Thyroid gland (tissue), 4 donors: ENCODE measurements at regions not wholly inside any gene's neighbourhood (a gene's known extent, or its start where the extent isn't known, plus 50 kb on each side); places are given as distances from the start of the nearest gene placed in this dataset.

Experiments used
- DNase-seq, 2 donors: peaks; one replicate each; pipeline ENCODE4 v3.0.0-alpha.2; 2019
- H3K27ac ChIP-seq, 3 donors: fragments of 200-600 bp; sonication (generic); 1 replicate in 2 of 3; 2 replicates in 1 of 3; pipeline ENCODE4 v1.5.1; 2016 to 2019; ENCODE audit warnings: mild to moderate bottlenecking in 1 of 3, moderate library complexity in 1 of 3
- H3K27me3 ChIP-seq: fragments of 200-600 bp; sonication (generic); one replicate; pipeline ENCODE4 v1.5.1; 2019
- H3K36me3 ChIP-seq, 2 donors: fragments of 200-600 bp; sonication (generic); one replicate each; pipeline ENCODE4 v1.5.1; 2016 to 2019
- H3K4me1 ChIP-seq, 2 donors: fragments of 200-600 bp; sonication (generic); one replicate each; pipeline ENCODE4 v1.5.1; 2017 to 2019
- H3K4me3 ChIP-seq, 3 donors: fragments of 200-600 bp; sonication (generic); replicated peaks in 1 of 3; 1 replicate in 2 of 3; 2 replicates in 1 of 3; pipeline ENCODE4 v1.5.1; 2016; ENCODE audit warnings: mild to moderate bottlenecking in 1 of 3
- H3K9me3 ChIP-seq: fragments of 200-600 bp; sonication (generic); one replicate; pipeline ENCODE4 v1.5.1; 2017
- POLR2A ChIP-seq, 2 donors: fragments of 450-650 bp; IDR thresholded peaks; one replicate each; pipeline ENCODE4 v1.6.1; 2017; ENCODE audit warnings: antibody characterized with exemption in 2 of 2, mild to moderate bottlenecking in 2 of 2, moderate library complexity in 1 of 2
- WGBS, 2 donors: methylation state at CpG; one replicate each; pipeline ENCODE4 v1.1.5; 2017; 5-methylcytosine and 5-hydroxymethylcytosine counted together
- intact Hi-C: fragments of 100-400 bp; cut with DNase I; formaldehyde crosslinking; loops from one replicate; pipeline ENCODE4 v1.15.1; 2023
- TF ChIP-seq, protein P1 (sequence below), 6 experiments: fragments of 200-600 bp in 3 of 6; fragments of 450-650 bp in 3 of 6; sonication (generic) in 3 of 6; IDR thresholded peaks; one replicate each; pipeline ENCODE4 v1.5.1; 2016 to 2019; ENCODE audit warnings: antibody characterized with exemption in 6 of 6, mild to moderate bottlenecking in 2 of 6, inconsistent platforms in 1 of 6, moderate library complexity in 1 of 6

DNA sequence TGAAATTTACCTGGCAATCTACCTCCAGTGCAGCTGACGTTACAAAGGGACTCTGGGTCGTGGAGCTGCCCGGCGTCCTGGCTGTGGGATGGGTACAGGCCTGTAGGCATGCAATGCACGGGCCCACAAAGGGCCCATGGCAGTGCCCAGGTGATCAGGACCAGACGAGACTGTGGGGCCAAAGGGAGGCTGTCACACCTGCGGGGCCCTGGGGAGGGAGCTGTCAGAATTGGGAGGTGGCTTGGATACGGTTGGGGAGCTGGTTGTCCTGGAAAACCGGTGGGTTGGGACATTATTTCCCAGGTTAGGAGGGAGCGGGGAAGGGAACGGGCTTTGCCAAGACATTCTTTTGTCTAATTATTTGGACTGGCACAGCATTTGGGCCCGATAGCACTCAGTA lies 958.5 kb downstream of the BRD1 start:
- Histone ChIP-seq H3K36me3 (no peaks in the 10 kb centered on the region), H3K4me1 (no peaks in the 10 kb centered on the region), H3K4me3 (no peak overlapping the region), H3K9me3 (no peaks in the 10 kb centered on the region), H3K27ac (no peak overlapping the region), H3K27me3 (no peaks in the 10 kb centered on the region)
- no peak for DNase-seq
- TF ChIP-seq, protein P1, sequence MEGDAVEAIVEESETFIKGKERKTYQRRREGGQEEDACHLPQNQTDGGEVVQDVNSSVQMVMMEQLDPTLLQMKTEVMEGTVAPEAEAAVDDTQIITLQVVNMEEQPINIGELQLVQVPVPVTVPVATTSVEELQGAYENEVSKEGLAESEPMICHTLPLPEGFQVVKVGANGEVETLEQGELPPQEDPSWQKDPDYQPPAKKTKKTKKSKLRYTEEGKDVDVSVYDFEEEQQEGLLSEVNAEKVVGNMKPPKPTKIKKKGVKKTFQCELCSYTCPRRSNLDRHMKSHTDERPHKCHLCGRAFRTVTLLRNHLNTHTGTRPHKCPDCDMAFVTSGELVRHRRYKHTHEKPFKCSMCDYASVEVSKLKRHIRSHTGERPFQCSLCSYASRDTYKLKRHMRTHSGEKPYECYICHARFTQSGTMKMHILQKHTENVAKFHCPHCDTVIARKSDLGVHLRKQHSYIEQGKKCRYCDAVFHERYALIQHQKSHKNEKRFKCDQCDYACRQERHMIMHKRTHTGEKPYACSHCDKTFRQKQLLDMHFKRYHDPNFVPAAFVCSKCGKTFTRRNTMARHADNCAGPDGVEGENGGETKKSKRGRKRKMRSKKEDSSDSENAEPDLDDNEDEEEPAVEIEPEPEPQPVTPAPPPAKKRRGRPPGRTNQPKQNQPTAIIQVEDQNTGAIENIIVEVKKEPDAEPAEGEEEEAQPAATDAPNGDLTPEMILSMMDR (IDR thresholded peaks at IDR 0.05): no peak
- TF ChIP-seq POLR2A (IDR thresholded peaks at IDR 0.05): no peak
- intact Hi-C loops: no loop called here
- WGBS, 2 donors: 84 to 89% methylated on average over 12 of the region's 12 CpGs

DNA sequence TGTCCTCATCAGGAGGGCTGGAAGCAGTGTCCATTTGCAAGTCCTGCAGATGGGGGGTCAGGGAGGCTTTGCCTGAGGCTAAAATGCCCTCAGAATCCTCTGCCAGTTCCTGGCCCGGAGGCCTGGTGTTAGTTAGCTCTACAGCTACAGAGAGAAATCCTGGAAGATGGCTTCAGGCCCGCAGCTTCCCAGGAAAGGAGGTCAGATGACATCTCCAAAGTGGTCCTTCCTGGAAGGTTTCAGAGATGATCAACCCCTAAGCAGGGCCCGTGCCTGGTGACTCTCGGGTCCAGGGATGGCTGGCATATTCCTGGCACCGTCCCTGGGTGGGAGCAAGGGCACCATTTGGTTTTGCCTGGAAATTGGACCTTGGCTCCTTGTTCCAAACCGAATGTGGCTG lies 959.1 kb downstream of the BRD1 start:
- H3K27me3 ChIP-seq: no peaks in the 10 kb centered on the region
- no peak for DNase-seq
- WGBS, 2 donors: 64 to 70% methylated on average over 5 to 6 of the region's 6 CpGs

DNA sequence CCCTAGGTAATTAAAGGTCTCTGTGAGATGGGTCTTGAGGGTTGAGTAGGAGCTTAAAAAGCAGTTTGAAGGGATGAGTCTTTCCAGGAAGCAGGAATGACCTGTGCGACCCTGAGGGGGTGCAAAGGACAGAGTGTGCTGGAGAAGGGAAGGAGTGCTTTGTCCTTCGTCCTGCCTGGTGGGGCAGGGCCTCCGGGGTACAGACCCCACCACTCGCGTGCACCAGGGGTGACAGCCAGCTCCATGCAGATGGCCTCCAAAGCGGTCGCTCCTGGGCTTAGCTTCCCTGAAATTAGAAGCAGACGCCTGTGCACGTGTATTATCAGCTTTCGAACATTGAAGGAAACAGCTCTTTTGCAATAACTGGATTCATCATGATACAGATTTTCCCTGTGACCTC lies 959.8 kb downstream of the BRD1 start:
- intact Hi-C loops: no loop called here
- DNase-seq: no peak
- Histone ChIP-seq H3K4me1 (no peaks in the 10 kb centered on the region), H3K9me3 (no peaks in the 10 kb centered on the region), H3K27me3 (no peaks in the 10 kb centered on the region), H3K4me3 (no peak overlapping the region), H3K27ac (no peak overlapping the region), H3K36me3 (no peaks in the 10 kb centered on the region)
- 81 to 87% methylated on average over 10 of the region's 10 CpGs for WGBS, 2 donors
- TF ChIP-seq, protein P1 (IDR thresholded peaks at IDR 0.05): no peak
- no peak for TF ChIP-seq POLR2A (IDR thresholded peaks at IDR 0.05)

More for the DNA sequence above, 959.1 kb downstream of the BRD1 start:
- TF ChIP-seq POLR2A (IDR thresholded peaks at IDR 0.05): no peak
- TF ChIP-seq, protein P1 (IDR thresholded peaks at IDR 0.05): no peak
- intact Hi-C loops: no loop called here
- H3K9me3 ChIP-seq: no peaks in the 10 kb centered on the region
- no peak overlapping the region for H3K4me3 ChIP-seq
- H3K27ac ChIP-seq: no peak overlapping the region
- no peaks in the 10 kb centered on the region for H3K36me3 ChIP-seq
- no peaks in the 10 kb centered on the region for H3K4me1 ChIP-seq

DNA sequence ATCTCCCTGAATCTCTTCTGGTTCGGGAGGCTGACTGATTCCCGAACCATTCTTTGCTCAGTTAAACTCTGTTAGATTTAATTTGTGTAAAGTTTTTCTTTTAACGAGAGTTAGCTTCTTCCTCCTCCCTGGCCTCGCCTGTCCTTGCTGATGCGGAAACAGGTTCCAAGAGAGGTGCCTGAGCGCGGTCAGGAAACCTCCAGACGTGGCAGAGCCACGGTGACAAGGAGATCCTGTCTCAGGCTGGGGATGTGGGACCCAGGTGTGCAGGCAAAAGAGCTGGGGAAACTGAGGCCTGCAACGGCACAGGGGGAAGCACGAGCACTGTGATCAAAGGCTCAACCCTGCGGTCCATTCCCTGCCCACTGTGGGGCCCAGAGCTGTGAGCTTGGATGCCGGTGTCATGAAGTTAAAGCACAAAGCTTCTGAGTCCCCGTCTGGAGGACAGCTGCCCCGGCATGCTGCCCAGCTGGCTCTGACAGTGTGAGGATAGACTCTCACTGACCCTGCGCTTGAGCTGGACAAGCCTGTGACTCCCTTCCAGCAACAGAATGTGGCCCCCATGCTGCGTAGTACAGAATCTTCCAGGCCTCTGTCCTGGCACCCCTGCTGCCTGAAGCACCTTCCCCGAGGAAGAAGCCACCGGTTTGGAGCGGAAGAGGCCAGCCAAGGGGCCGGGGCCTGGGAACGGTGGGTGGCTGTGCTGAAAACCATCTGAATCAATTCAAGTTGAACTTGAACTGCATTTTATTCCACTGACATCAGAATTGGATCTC lies 960.6 kb downstream of the BRD1 start:
- TF ChIP-seq, protein P1 (IDR thresholded peaks at IDR 0.05): no peak
- no peak for TF ChIP-seq POLR2A (IDR thresholded peaks at IDR 0.05)
- Histone ChIP-seq H3K27ac (no peak overlapping the region), H3K36me3 (no peaks in the 10 kb centered on the region), H3K4me3 (no peak overlapping the region), H3K27me3 (no peaks in the 10 kb centered on the region), H3K9me3 (no peaks in the 10 kb centered on the region), H3K4me1 (no peaks in the 10 kb centered on the region)
- WGBS, 2 donors: 64 to 72% methylated on average over 17 to 18 of the region's 22 CpGs
- intact Hi-C loops: no loop called here
- no peak for DNase-seq

DNA sequence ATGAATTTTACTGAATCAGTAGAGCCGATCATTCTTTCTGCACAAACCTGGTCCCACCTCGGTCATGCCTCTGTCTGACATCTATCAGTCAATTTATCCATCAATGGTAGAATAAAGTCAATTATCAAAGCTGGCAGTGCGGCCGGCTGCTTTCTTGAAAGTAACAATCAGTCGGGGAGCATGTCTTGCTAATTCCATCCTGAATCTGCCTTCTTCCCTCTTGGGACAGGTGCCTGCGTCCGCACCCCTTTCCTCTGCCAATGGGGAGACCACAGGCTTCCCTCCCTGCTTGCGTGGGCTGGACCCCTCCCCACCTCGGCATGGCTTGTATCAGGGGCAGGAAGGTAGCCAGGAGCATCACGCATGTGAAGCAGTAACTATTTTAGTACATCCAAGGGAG lies 962.9 kb downstream of the BRD1 start:
- H3K27ac ChIP-seq: no peak overlapping the region
- H3K27me3 ChIP-seq: no peaks in the 10 kb centered on the region
- H3K4me1 ChIP-seq: no peaks in the 10 kb centered on the region
- DNase-seq: no peak
- intact Hi-C loops: no loop called here
- TF ChIP-seq, protein P1 (IDR thresholded peaks at IDR 0.05): no peak
- no peaks in the 10 kb centered on the region for H3K36me3 ChIP-seq
- WGBS, 2 donors: 73 to 80% methylated on average over 10 of the region's 10 CpGs
- no peaks in the 10 kb centered on the region for H3K9me3 ChIP-seq
- no peak overlapping the region for H3K4me3 ChIP-seq
